Activated naive CD4-positive, alpha-beta T cell treated with anti-CD3 and anti-CD28 coated beads for 36 hours (primary cell): ENCODE measurements at regions not wholly inside any gene's neighbourhood (a gene's known extent, or its start where the extent isn't known, plus 50 kb on each side); places are given as distances from the start of the nearest gene placed in this dataset.

Experiments used
- CTCF ChIA-PET: fragments of 350-600 bp; sonication (Branson Sonifier 250); formaldehyde crosslinking; loops from one replicate; lab custom pipeline; 2021; ENCODE audit warnings: antibody characterized with exemption; lab: Charles Lee
- DNase-seq: peaks from one replicate; pipeline ENCODE4 v3.0.0-alpha.2; 2020
- H3K27ac Mint-ChIP-seq: one replicate; pipeline ENCODE4 v1.8.0; 2021; ENCODE audit warnings: mild to moderate bottlenecking, mixed read lengths
- H3K27me3 Mint-ChIP-seq: one replicate; pipeline ENCODE4 v1.8.0; 2021; ENCODE audit warnings: low read depth, mixed read lengths
- H3K36me3 Mint-ChIP-seq: one replicate; pipeline ENCODE4 v1.8.0; 2021; ENCODE audit warnings: low read depth, mixed read lengths
- H3K4me1 Mint-ChIP-seq: one replicate; pipeline ENCODE4 v1.8.0; 2021; ENCODE audit warnings: low read depth, mixed read lengths
- H3K4me3 Mint-ChIP-seq: one replicate; pipeline ENCODE4 v1.8.0; 2021; ENCODE audit warnings: mild to moderate bottlenecking, moderate library complexity, mixed read lengths
- H3K9me3 Mint-ChIP-seq: one replicate; pipeline ENCODE4 v1.8.0; 2021; ENCODE audit warnings: mixed read lengths
- intact Hi-C: fragments of 100-400 bp; cut with micrococcal nuclease; formaldehyde crosslinking; loops from one replicate; pipeline ENCODE4 v1.15.1; 2023

GRCh38 chr16:86740906-86741799 is 162.8 kb downstream of the FOXL1 start:
- Mint-ChIP-seq H3K36me3 (no peaks in the 10 kb centered on the region), H3K9me3 (no peaks in the 10 kb centered on the region), H3K27ac (no peak overlapping the region), H3K4me3 (no peak overlapping the region), H3K27me3 (peaks cover 42% of the 10 kb centered on the region), H3K4me1 (peaks cover 11% of the 10 kb centered on the region)
- peak; percentile 10 for DNase-seq
- intact Hi-C loops: no loop called here
- CTCF ChIA-PET: no interaction called here

DNA sequence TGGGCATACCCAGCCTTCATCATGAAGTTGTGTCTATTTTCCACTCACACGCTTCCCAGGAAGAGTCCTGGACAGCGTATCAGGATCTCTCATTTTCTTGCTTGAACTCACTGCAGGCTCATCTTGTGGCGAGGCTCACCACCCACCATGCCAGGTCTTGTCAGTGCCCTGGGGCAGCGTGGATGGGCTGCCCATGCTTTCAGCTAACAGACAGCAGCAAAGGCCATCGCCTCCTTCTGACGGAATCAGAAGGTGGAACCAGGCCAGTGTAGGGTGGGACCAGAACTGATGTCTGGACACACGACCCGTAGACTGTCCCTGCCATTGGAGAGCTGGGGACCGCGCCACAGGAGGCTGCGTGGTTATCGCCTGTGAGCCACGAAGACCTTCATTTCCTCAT is 169.4 kb downstream of the FOXL1 start:
- CTCF ChIA-PET: no interaction called here
- H3K27ac Mint-ChIP-seq: no peak overlapping the region
- DNase-seq: no peak
- no peaks in the 10 kb centered on the region for H3K9me3 Mint-ChIP-seq
- intact Hi-C loops: no loop called here
- no peaks in the 10 kb centered on the region for H3K4me1 Mint-ChIP-seq
- no peak overlapping the region for H3K4me3 Mint-ChIP-seq
- peaks cover 12% of the 10 kb centered on the region for H3K27me3 Mint-ChIP-seq
- H3K36me3 Mint-ChIP-seq: no peaks in the 10 kb centered on the region

DNA sequence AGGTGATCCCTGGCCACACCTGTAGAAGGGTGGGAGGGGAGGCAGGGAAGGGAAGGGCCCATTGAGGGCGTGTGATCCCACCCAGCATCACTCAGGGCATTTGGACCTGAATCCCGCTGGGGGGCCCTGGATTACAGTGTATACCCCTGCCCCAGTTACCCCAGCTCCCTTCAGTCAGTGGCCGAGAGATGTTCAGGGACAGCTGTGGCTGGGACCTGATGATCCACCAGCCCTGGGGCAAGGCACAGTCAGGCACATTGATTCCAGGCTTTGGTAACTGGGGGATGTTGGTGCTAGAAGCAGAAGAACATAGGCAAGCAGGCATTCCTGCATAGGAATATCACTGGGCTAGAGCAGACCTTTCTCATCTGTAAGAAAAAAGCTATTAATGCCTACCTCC is 170.3 kb downstream of the FOXL1 start:
- no peak overlapping the region for H3K4me3 Mint-ChIP-seq
- peaks cover 9% of the 10 kb centered on the region for H3K27me3 Mint-ChIP-seq
- H3K27ac Mint-ChIP-seq: no peak overlapping the region
- no peaks in the 10 kb centered on the region for H3K4me1 Mint-ChIP-seq
- H3K9me3 Mint-ChIP-seq: no peaks in the 10 kb centered on the region
- DNase-seq: no peak
- CTCF ChIA-PET: no interaction called here
- intact Hi-C loops: no loop called here
- no peaks in the 10 kb centered on the region for H3K36me3 Mint-ChIP-seq

- H3K27ac Mint-ChIP-seq: no peak overlapping the region
- H3K9me3 Mint-ChIP-seq: no peaks in the 10 kb centered on the region
- H3K27me3 Mint-ChIP-seq: peaks cover 3% of the 10 kb centered on the region
- no peaks in the 10 kb centered on the region for H3K4me1 Mint-ChIP-seq
- CTCF ChIA-PET: interaction anchor here (0.5 kb wide), 1 partner anchor 179 kb away, joined by 3 read pairs; no protein-coding TSS in a partner anchor
- H3K36me3 Mint-ChIP-seq: no peaks in the 10 kb centered on the region
- intact Hi-C loops: no loop called here
- no peak for DNase-seq
- H3K4me3 Mint-ChIP-seq: no peak overlapping the region
Observed at GRCh38 chr16:86751076-86752030, 173.0 kb downstream of the FOXL1 start.

- Mint-ChIP-seq H3K9me3 (no peaks in the 10 kb centered on the region), H3K4me1 (no peaks in the 10 kb centered on the region), H3K36me3 (no peaks in the 10 kb centered on the region), H3K27me3 (peaks cover 9% of the 10 kb centered on the region), H3K4me3 (no peak overlapping the region), H3K27ac (no peak overlapping the region)
- CTCF ChIA-PET: no interaction called here
- intact Hi-C loops: no loop called here
- DNase-seq: no peak
Observed at GRCh38 chr16:86752582-86753175, 174.3 kb downstream of the FOXL1 start.

DNA sequence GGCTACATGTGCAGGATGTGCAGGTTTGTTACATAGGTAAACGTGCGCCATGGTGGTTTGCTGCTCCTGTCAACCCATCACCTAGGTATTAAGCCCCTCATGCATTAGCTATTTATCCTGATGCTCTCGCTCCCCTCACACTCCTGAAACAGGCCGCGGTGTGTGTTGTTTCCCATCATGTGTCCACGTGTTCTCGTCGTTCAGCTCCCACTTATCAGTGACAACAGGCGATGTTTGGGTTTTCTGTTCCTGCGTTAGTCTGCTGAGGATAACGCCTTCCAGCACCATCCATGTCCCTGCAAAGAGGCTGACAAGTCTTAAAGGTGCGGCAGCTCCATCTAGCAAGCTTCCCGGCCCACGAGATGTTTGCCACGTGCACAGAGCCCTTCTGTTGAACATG is 175.1 kb downstream of the FOXL1 start:
- Mint-ChIP-seq H3K9me3 (no peaks in the 10 kb centered on the region), H3K27ac (no peak overlapping the region), H3K4me1 (no peaks in the 10 kb centered on the region), H3K27me3 (peaks cover 7% of the 10 kb centered on the region), H3K4me3 (no peak overlapping the region), H3K36me3 (no peaks in the 10 kb centered on the region)
- DNase-seq: no peak
- CTCF ChIA-PET: no interaction called here
- intact Hi-C loops: no loop called here

DNA sequence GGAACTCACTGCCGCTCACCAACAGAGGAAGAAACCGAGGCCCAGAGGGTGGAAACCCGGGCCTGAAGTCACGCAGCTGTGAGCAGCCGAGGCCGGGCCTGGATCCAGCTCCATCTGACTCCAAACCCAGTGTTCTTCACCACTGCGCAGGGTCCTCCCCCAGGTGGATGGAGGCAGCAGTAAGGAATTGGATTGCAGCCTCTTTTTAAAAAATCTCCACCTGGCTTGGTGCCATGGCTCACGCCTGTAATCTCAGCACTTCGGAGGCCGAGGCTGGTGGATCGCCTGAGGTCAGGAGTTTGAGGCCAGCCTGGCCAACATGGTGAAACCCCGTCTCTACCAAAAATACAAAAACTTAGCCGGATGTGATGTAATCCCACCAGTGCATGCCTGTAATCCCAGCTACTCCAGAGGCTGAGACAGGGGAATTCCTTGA is 177.2 kb downstream of the FOXL1 start:
- no peak overlapping the region for H3K4me3 Mint-ChIP-seq

GRCh38 chr16:86756882-86757703 is 178.7 kb downstream of the FOXL1 start:
- peaks cover 32% of the 10 kb centered on the region for H3K27me3 Mint-ChIP-seq
- H3K4me1 Mint-ChIP-seq: no peaks in the 10 kb centered on the region
- CTCF ChIA-PET: no interaction called here
- no peaks in the 10 kb centered on the region for H3K36me3 Mint-ChIP-seq
- no peak overlapping the region for H3K27ac Mint-ChIP-seq
- no peak overlapping the region for H3K4me3 Mint-ChIP-seq
- intact Hi-C loops: no loop called here
- no peak for DNase-seq
- H3K9me3 Mint-ChIP-seq: no peaks in the 10 kb centered on the region

More for the DNA sequence above, 177.2 kb downstream of the FOXL1 start:
- H3K4me1 Mint-ChIP-seq: no peaks in the 10 kb centered on the region
- DNase-seq: no peak
- peaks cover 20% of the 10 kb centered on the region for H3K27me3 Mint-ChIP-seq
- H3K9me3 Mint-ChIP-seq: no peaks in the 10 kb centered on the region
- intact Hi-C loops: no loop called here
- no peak overlapping the region for H3K27ac Mint-ChIP-seq
- CTCF ChIA-PET: no interaction called here
- no peaks in the 10 kb centered on the region for H3K36me3 Mint-ChIP-seq

DNA sequence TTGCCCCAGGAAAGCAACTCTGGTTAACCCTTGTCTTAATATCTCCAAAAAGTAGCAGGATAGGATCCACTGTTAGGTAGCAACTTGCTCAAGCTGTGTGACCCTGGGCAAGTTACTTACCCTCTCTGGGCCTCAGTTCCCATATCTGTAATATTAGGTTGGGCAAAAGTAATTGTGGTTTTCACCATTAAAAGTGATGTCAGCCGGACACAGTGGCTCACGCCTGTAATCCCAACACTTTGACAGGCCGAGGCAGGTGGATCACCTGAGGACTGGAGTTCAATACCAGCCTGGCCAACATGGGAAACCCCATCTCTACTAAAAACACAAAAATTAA is 179.3 kb downstream of the FOXL1 start:
- H3K27me3 Mint-ChIP-seq: peaks cover 38% of the 10 kb centered on the region
- H3K36me3 Mint-ChIP-seq: no peaks in the 10 kb centered on the region
- intact Hi-C loops: no loop called here

DNA sequence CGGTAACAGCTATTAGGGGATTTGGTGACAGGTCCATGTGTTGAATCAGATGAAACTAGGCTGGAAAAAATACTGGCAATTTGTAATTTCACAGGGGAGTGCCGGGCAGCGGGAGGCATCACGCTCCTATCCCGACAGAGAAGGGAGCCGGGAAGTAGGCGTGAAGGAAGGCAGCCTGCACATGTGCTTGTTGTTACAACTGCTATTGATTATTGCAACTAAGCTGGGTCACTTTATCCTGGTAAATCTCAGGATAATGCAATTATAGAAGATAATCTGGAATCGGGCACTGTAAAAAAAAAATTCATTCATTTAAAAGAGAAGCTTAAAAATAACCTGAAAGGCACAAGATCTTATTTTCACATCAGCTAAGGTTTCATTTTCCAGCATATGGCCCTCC is 180.6 kb downstream of the FOXL1 start:
- H3K4me1 Mint-ChIP-seq: no peaks in the 10 kb centered on the region
- H3K9me3 Mint-ChIP-seq: no peaks in the 10 kb centered on the region
- no peak overlapping the region for H3K4me3 Mint-ChIP-seq
- peaks cover 41% of the 10 kb centered on the region for H3K27me3 Mint-ChIP-seq
- H3K36me3 Mint-ChIP-seq: no peaks in the 10 kb centered on the region
- CTCF ChIA-PET: interaction anchor here (0.9 kb wide), 1 partner anchor 117 kb away, joined by 3 read pairs; no protein-coding TSS in a partner anchor
- no peak for DNase-seq
- intact Hi-C loops: no loop called here
- no peak overlapping the region for H3K27ac Mint-ChIP-seq

More for the DNA sequence above, 179.3 kb downstream of the FOXL1 start:
- H3K27ac Mint-ChIP-seq: no peak overlapping the region
- DNase-seq: no peak
- no peak overlapping the region for H3K4me3 Mint-ChIP-seq
- no peaks in the 10 kb centered on the region for H3K4me1 Mint-ChIP-seq
- CTCF ChIA-PET: no interaction called here
- H3K9me3 Mint-ChIP-seq: no peaks in the 10 kb centered on the region

GRCh38 chr16:86761111-86762031 is 183.0 kb downstream of the FOXL1 start:
- H3K9me3 Mint-ChIP-seq: no peaks in the 10 kb centered on the region
- DNase-seq: peak; percentile 58
- no peak overlapping the region for H3K4me3 Mint-ChIP-seq
- peaks cover 45% of the 10 kb centered on the region for H3K27me3 Mint-ChIP-seq
- H3K27ac Mint-ChIP-seq: no peak overlapping the region
- H3K4me1 Mint-ChIP-seq: no peaks in the 10 kb centered on the region
- no peaks in the 10 kb centered on the region for H3K36me3 Mint-ChIP-seq
- intact Hi-C loops: no loop called here
- CTCF ChIA-PET: interaction anchor here (0.7 to 0.9 kb wide), 2 partner anchors 197 to 458 kb away, joined by 3 to 4 read pairs; no protein-coding TSS in a partner anchor
